ENCODE measurements at regions not wholly inside any gene's neighbourhood (a gene's known extent, or its start where the extent isn't known, plus 50 kb on each side); places are given as distances from the start of the nearest gene placed in this dataset.

- no peak for DNase-seq (ENCODE audit: low read depth)
- in situ Hi-C loops (cut with HindIII; ENCODE audit: low pct_unique_long_range_greater_than_20kb, low sequenced_read_pairs): no loop called here
These were observed 211.1 kb upstream of the THBS1 start for GRCh38 chr15:39369768-39370167.

GRCh38 chr15:39376371-39376909, 204.4 kb upstream of the THBS1 start:
- no peak for DNase-seq (ENCODE audit: low read depth)
- in situ Hi-C loops (cut with HindIII; ENCODE audit: low pct_unique_long_range_greater_than_20kb, low sequenced_read_pairs): no loop called here

- no peak for DNase-seq (ENCODE audit: low read depth)
- in situ Hi-C loops (cut with HindIII; ENCODE audit: low pct_unique_long_range_greater_than_20kb, low sequenced_read_pairs): no loop called here
These were observed 199.4 kb upstream of the THBS1 start for GRCh38 chr15:39381517-39381916.

GRCh38 chr15:39388118-39388517, 192.8 kb upstream of the THBS1 start:
- in situ Hi-C loops (cut with HindIII; ENCODE audit: low pct_unique_long_range_greater_than_20kb, low sequenced_read_pairs): no loop called here
- no peak for DNase-seq (ENCODE audit: low read depth)

- no peak for DNase-seq (ENCODE audit: low read depth)
- in situ Hi-C loops (cut with HindIII; ENCODE audit: low pct_unique_long_range_greater_than_20kb, low sequenced_read_pairs): no loop called here
These were observed 189.6 kb upstream of the THBS1 start for GRCh38 chr15:39391230-39391629.

GRCh38 chr15:39392469-39393047, 188.3 kb upstream of the THBS1 start:
- no peak for DNase-seq (ENCODE audit: low read depth)
- in situ Hi-C loops (cut with HindIII; ENCODE audit: low pct_unique_long_range_greater_than_20kb, low sequenced_read_pairs): no loop called here

- no peak for DNase-seq (ENCODE audit: low read depth)
- in situ Hi-C loops (cut with HindIII; ENCODE audit: low pct_unique_long_range_greater_than_20kb, low sequenced_read_pairs): no loop called here
These were observed 187.1 kb upstream of the THBS1 start for GRCh38 chr15:39393575-39394335.

- in situ Hi-C loops (cut with HindIII; ENCODE audit: low pct_unique_long_range_greater_than_20kb, low sequenced_read_pairs): no loop called here
- DNase-seq (ENCODE audit: low read depth): no peak
These were observed 186.4 kb upstream of the THBS1 start for GRCh38 chr15:39394496-39394895.

- in situ Hi-C loops (cut with HindIII; ENCODE audit: low pct_unique_long_range_greater_than_20kb, low sequenced_read_pairs): no loop called here
- DNase-seq (ENCODE audit: low read depth): no peak
These were observed 183.8 kb upstream of the THBS1 start for GRCh38 chr15:39396979-39397615.

GRCh38 chr15:39397883-39398282, 183.0 kb upstream of the THBS1 start:
- no peak for DNase-seq (ENCODE audit: low read depth)
- in situ Hi-C loops (cut with HindIII; ENCODE audit: low pct_unique_long_range_greater_than_20kb, low sequenced_read_pairs): no loop called here

- in situ Hi-C loops (cut with HindIII; ENCODE audit: low pct_unique_long_range_greater_than_20kb, low sequenced_read_pairs): no loop called here
- no peak for DNase-seq (ENCODE audit: low read depth)
These were observed 181.3 kb upstream of the THBS1 start for GRCh38 chr15:39399600-39399999.

GRCh38 chr15:39400002-39400401, 180.9 kb upstream of the THBS1 start:
- in situ Hi-C loops (cut with HindIII; ENCODE audit: low pct_unique_long_range_greater_than_20kb, low sequenced_read_pairs): no loop called here
- DNase-seq (ENCODE audit: low read depth): no peak

GRCh38 chr15:39400821-39401550, 179.9 kb upstream of the THBS1 start:
- no peak for DNase-seq (ENCODE audit: low read depth)
- in situ Hi-C loops (cut with HindIII; ENCODE audit: low pct_unique_long_range_greater_than_20kb, low sequenced_read_pairs): no loop called here

- no peak for DNase-seq (ENCODE audit: low read depth)
- in situ Hi-C loops (cut with HindIII; ENCODE audit: low pct_unique_long_range_greater_than_20kb, low sequenced_read_pairs): no loop called here
These were observed 177.2 kb upstream of the THBS1 start for GRCh38 chr15:39403640-39404117.

- no peak for DNase-seq (ENCODE audit: low read depth)
- in situ Hi-C loops (cut with HindIII; ENCODE audit: low pct_unique_long_range_greater_than_20kb, low sequenced_read_pairs): no loop called here
These were observed 176.1 kb upstream of the THBS1 start for GRCh38 chr15:39404767-39405181.

GRCh38 chr15:39406485-39406884, 174.4 kb upstream of the THBS1 start:
- no peak for DNase-seq (ENCODE audit: low read depth)
- in situ Hi-C loops (cut with HindIII; ENCODE audit: low pct_unique_long_range_greater_than_20kb, low sequenced_read_pairs): no loop called here

- in situ Hi-C loops (cut with HindIII; ENCODE audit: low pct_unique_long_range_greater_than_20kb, low sequenced_read_pairs): no loop called here
- DNase-seq (ENCODE audit: low read depth): no peak
These were observed 173.8 kb upstream of the THBS1 start for GRCh38 chr15:39407116-39407515.

- in situ Hi-C loops (cut with HindIII; ENCODE audit: low pct_unique_long_range_greater_than_20kb, low sequenced_read_pairs): no loop called here
- no peak for DNase-seq (ENCODE audit: low read depth)
These were observed 170.9 kb upstream of the THBS1 start for GRCh38 chr15:39409876-39410530.
